ENCODE measurements at regions not wholly inside any gene's neighbourhood (a gene's known extent, or its start where the extent isn't known, plus 50 kb on each side); places are given as distances from the start of the nearest gene placed in this dataset.

DNA sequence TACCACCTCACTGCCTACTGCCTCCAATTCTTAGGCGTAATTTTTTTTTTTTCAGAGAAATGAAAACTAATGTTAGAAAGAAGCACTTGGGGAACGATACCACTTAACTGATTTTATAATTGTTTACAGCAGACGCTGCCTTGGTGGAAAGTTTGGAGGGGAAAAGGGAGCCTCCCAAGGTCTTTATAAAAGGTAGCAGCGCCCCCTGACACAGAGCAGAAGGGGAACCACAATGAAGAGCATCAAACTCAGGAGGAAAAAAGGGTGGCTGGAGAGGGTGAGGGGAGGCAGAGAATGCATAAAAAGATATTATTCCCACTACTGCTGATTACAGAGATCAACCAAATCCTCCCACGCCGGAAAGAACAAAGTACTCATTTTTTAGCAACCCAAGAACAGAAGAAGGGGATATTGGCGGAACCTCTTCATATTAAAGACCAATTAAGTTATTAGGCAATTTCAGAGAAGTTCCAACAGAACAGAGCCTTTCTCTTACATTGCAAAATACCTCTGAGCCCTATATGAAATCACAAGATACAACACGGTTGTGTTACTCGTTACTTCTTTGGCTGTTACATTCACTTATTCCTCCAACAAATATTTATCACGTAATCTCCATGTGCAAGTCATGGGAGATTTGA, 135.8 kb downstream of the TEX36 start (continued):
- TF ChIP-seq E2F4 (IDR thresholded peaks at IDR 0.05; ENCODE audit: low read depth, low read length) (no peak), EZH2 (IDR thresholded peaks at IDR 0.05; ENCODE audit: borderline replicate concordance, control insufficient read depth, low read depth, low read length) (no peak), CEBPB (IDR thresholded peaks at IDR 0.05; ENCODE audit: borderline replicate concordance in 1 of 2, low read depth in 2 of 2, low read length in 2 of 2) (no peak)
- TF ChIP-seq, protein P1, sequence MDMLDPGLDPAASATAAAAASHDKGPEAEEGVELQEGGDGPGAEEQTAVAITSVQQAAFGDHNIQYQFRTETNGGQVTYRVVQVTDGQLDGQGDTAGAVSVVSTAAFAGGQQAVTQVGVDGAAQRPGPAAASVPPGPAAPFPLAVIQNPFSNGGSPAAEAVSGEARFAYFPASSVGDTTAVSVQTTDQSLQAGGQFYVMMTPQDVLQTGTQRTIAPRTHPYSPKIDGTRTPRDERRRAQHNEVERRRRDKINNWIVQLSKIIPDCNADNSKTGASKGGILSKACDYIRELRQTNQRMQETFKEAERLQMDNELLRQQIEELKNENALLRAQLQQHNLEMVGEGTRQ (IDR thresholded peaks at IDR 0.05; ENCODE audit: borderline replicate concordance, low read depth, low read length): no peak

DNA sequence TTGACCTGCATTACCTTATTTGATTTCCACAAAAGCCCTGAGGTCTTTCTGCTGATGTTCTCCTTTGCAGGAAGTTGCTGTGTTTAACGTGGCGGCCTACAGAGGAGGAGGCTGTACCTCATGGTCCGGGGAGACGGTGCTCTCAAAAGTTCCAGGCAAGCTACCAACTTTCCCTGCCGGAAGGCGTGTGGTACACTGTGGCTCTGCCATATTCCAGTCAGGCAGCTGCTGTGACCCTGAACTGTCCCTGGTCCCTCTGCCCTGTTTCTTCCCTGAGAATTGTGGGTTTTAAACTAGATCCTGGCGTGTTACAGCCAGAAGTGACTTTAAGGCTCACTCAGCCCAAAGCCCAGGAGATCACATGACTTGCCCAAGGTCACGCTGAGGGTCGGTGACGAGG, 139.2 kb downstream of the TEX36 start:
- no peak overlapping the region for H2AFZ ChIP-seq (ENCODE audit: control insufficient read depth, low read depth, low read length)
- TF ChIP-seq SMARCA5 (IDR thresholded peaks at IDR 0.05): no peak
- TF ChIP-seq CBX3 (IDR thresholded peaks at IDR 0.05; ENCODE audit: borderline replicate concordance, low read depth): no peak
- no peak for TF ChIP-seq LARP7 (IDR thresholded peaks at IDR 0.05)
- TF ChIP-seq HDAC6 (IDR thresholded peaks at IDR 0.05; ENCODE audit: unreplicated experiment): no peak
- no peak for TF ChIP-seq ZBTB11 (CRISPR knock-in tag; IDR thresholded peaks at IDR 0.05)
- no peak for TF ChIP-seq WRNIP1 (IDR thresholded peaks at IDR 0.05; ENCODE audit: borderline replicate concordance, low read depth, low read length)
- no peak for TF ChIP-seq ESRRA (IDR thresholded peaks at IDR 0.05; ENCODE audit: low read length)
- TF ChIP-seq PKNOX1 (IDR thresholded peaks at IDR 0.05): no peak
- no peak for TF ChIP-seq STAT1 (conservative IDR thresholded peaks at IDR 0.05)
- no peak for TF ChIP-seq ZNF274 (IDR thresholded peaks at IDR 0.05; ENCODE audit: insufficient read depth, insufficient read length)
- TF ChIP-seq, protein P2, sequence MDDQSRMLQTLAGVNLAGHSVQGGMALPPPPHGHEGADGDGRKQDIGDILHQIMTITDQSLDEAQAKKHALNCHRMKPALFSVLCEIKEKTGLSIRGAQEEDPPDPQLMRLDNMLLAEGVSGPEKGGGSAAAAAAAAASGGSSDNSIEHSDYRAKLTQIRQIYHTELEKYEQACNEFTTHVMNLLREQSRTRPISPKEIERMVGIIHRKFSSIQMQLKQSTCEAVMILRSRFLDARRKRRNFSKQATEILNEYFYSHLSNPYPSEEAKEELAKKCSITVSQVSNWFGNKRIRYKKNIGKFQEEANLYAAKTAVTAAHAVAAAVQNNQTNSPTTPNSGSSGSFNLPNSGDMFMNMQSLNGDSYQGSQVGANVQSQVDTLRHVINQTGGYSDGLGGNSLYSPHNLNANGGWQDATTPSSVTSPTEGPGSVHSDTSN (IDR thresholded peaks at IDR 0.05; ENCODE audit: insufficient replicate concordance, low read depth, low read length): no peak
- TF ChIP-seq SIN3A (IDR thresholded peaks at IDR 0.05; ENCODE audit: low read depth, low read length): no peak

More for the DNA sequence above, 139.2 kb downstream of the TEX36 start:
- ATAC-seq (no peak), FAIRE-seq (no peak), DNase-seq (ENCODE audit: low read depth, low spot score) (no peak)
- in situ Hi-C loops (cut with MboI) (no loop called here), intact Hi-C loops (cut with micrococcal nuclease; ENCODE audit: unreplicated experiment) (no loop called here)
- BruUV-seq (replicated peaks): no TSS peak
- SMC1A ChIA-PET (ENCODE audit: uncharacterized antibody, unreplicated experiment): no interaction called here
- H3K27me3 ChIP-seq (replicated peaks in 1 of 2; ENCODE audit: control insufficient read depth in 2 of 2, insufficient read depth in 2 of 2, low read length in 1 of 2): no peaks in the 10 kb centered on the region; a peak in 1 of 4 replicates
- H3K4me2 ChIP-seq (ENCODE audit: control insufficient read depth, insufficient read depth): no peak overlapping the region
- no peaks in the 10 kb centered on the region for H3K36me3 ChIP-seq (ENCODE audit: control insufficient read depth in 2 of 2, insufficient read depth in 2 of 2, low read length in 1 of 2)
- CTCF ChIA-PET: no interaction called here
- no peaks in the 10 kb centered on the region; the same call in 1 of the 2 replicates for H4K20me1 ChIP-seq (ENCODE audit: control insufficient read depth, insufficient read depth)
- no peaks in the 10 kb centered on the region for H3K9me3 ChIP-seq (replicated peaks; ENCODE audit: control insufficient read depth, insufficient read depth, low read length)
- no peak overlapping the region for H3K4me3 ChIP-seq
- RAD21 ChIA-PET (ENCODE audit: unreplicated experiment): no interaction called here
- no peak overlapping the region for H3K27ac ChIP-seq (ENCODE audit: control insufficient read depth, insufficient read depth)
- H3K4me1 ChIP-seq (ENCODE audit: control insufficient read depth, insufficient read depth, low read length): no peaks in the 10 kb centered on the region
- H3K9ac ChIP-seq (ENCODE audit: control insufficient read depth, insufficient read depth, low read length): no peak overlapping the region
- 51% methylated on average over 10 of the region's 10 CpGs for WGBS (ENCODE audit: insufficient coverage, insufficient replicate concordance, low lambda C conversion rate, missing lambda C conversion rate)
- POLR2A ChIA-PET: no interaction called here
- no peaks in the 10 kb centered on the region for H3K79me2 ChIP-seq (ENCODE audit: control insufficient read depth, insufficient read depth, low read length)
